Esophagus squamous epithelium (tissue), 4 donors: ENCODE measurements at regions not wholly inside any gene's neighbourhood (a gene's known extent, or its start where the extent isn't known, plus 50 kb on each side); places are given as distances from the start of the nearest gene placed in this dataset.
"Not testable (repeated sequence)": the region's sequence is repeated elsewhere in the genome, so short reads cannot be mapped to it uniquely, and the experiment has no call there.

Experiments
- POLR2A ChIP-seq, 4 donors: fragments of 450-650 bp; IDR thresholded peaks; one replicate each; pipeline ENCODE4 v1.6.1; 2017; ENCODE audit warnings: antibody characterized with exemption in 4 of 4, mild to moderate bottlenecking in 4 of 4, moderate library complexity in 3 of 4
- TF ChIP-seq, protein P1 (sequence below), 6 experiments: fragments of 450-650 bp in 4 of 6; fragments of 200-600 bp in 2 of 6; sonication (generic) in 2 of 6; IDR thresholded peaks; one replicate each; pipeline ENCODE4 v1.5.1; 2016 to 2019; ENCODE audit warnings: antibody characterized with exemption in 6 of 6, mild to moderate bottlenecking in 4 of 6, moderate library complexity in 4 of 6

DNA sequence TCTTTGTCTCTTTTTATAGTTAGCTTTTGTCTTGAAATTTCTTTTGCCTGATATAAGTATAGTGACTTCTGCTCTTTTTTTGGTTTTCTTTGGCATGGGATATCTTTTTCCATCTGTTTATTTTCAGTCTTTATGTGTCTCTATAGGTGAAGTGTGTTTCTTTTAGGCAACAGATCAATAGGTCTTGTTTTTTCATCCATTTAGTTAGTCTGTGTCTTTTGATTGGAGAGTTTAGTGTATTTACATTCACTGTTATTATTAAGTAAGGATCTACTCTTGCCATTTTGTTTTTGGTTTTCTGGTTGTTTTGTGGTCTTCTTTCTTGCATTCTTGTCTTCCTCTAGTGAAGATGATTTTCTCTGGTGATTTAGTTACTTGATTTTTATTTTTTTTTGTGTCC lies 190.2 kb downstream of the CCDC74A start:
- TF ChIP-seq POLR2A (IDR thresholded peaks at IDR 0.05): not testable (repeated sequence)
- TF ChIP-seq, protein P1, sequence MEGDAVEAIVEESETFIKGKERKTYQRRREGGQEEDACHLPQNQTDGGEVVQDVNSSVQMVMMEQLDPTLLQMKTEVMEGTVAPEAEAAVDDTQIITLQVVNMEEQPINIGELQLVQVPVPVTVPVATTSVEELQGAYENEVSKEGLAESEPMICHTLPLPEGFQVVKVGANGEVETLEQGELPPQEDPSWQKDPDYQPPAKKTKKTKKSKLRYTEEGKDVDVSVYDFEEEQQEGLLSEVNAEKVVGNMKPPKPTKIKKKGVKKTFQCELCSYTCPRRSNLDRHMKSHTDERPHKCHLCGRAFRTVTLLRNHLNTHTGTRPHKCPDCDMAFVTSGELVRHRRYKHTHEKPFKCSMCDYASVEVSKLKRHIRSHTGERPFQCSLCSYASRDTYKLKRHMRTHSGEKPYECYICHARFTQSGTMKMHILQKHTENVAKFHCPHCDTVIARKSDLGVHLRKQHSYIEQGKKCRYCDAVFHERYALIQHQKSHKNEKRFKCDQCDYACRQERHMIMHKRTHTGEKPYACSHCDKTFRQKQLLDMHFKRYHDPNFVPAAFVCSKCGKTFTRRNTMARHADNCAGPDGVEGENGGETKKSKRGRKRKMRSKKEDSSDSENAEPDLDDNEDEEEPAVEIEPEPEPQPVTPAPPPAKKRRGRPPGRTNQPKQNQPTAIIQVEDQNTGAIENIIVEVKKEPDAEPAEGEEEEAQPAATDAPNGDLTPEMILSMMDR (IDR thresholded peaks at IDR 0.05): not testable (repeated sequence)
